ENCODE measurements at regions not wholly inside any gene's neighbourhood (a gene's known extent, or its start where the extent isn't known, plus 50 kb on each side); places are given as distances from the start of the nearest gene placed in this dataset.

GRCh38 chr4:12973522-12973921, 510.6 kb downstream of the RAB28 start:
- TF ChIP-seq, protein P1, sequence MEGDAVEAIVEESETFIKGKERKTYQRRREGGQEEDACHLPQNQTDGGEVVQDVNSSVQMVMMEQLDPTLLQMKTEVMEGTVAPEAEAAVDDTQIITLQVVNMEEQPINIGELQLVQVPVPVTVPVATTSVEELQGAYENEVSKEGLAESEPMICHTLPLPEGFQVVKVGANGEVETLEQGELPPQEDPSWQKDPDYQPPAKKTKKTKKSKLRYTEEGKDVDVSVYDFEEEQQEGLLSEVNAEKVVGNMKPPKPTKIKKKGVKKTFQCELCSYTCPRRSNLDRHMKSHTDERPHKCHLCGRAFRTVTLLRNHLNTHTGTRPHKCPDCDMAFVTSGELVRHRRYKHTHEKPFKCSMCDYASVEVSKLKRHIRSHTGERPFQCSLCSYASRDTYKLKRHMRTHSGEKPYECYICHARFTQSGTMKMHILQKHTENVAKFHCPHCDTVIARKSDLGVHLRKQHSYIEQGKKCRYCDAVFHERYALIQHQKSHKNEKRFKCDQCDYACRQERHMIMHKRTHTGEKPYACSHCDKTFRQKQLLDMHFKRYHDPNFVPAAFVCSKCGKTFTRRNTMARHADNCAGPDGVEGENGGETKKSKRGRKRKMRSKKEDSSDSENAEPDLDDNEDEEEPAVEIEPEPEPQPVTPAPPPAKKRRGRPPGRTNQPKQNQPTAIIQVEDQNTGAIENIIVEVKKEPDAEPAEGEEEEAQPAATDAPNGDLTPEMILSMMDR (IDR thresholded peaks at IDR 0.05; ENCODE audit: low read length): no peak
- TF ChIP-seq EZH2 (optimal IDR thresholded peaks at IDR 0.05; ENCODE audit: low read depth, low read length) (no peak), EZH2phosphoT487 (IDR thresholded peaks at IDR 0.05; ENCODE audit: low read length) (no peak)
